ENCODE measurements at regions not wholly inside any gene's neighbourhood (a gene's known extent, or its start where the extent isn't known, plus 50 kb on each side); places are given as distances from the start of the nearest gene placed in this dataset.

GRCh38 chr16:55988013-55988412 lies 112.8 kb upstream of the CES5A start:
- TF ChIP-seq POLR2A (IDR thresholded peaks at IDR 0.05) (no peak), CTCF (IDR thresholded peaks at IDR 0.05) (no peak), EP300 (IDR thresholded peaks at IDR 0.05) (no peak)
- H3K9me3 ChIP-seq: no peaks in the 10 kb centered on the region
- H3K27me3 ChIP-seq: no peaks in the 10 kb centered on the region
- H3K27ac ChIP-seq: no peak overlapping the region
- H3K4me3 ChIP-seq: no peak overlapping the region
- DNase-seq: no peak
- intact Hi-C loops (cut with DNase I): no loop called here
- WGBS, 3 donors: 89 to 94% (median 90%) methylated on average over 1 of the region's 1 CpG
- H3K4me1 ChIP-seq (ENCODE audit: insufficient read depth): no peaks in the 10 kb centered on the region
- no peaks in the 10 kb centered on the region for H3K36me3 ChIP-seq

DNA sequence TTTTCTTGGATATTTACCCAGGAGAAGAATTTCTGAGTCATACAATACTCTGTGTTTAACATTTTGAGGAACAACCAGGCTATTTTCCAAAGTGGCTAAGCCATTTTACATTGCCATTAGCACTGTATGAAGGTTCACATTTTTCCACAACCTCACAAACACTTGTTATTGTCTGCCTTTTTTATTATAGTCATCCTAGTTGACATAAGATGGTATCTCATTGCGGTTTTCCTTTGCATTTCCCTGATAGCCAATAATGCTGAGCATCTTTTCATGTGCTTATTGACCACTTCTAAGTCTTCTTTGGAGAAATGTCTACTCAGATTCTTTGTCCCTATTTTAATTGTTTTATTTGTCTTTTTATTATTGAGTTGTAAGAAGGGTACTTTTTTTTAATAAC lies 107.4 kb upstream of the CES5A start:
- Histone ChIP-seq H3K36me3 (no peaks in the 10 kb centered on the region), H3K27me3 (no peaks in the 10 kb centered on the region), H3K4me3 (no peak overlapping the region), H3K27ac (no peak overlapping the region), H3K9me3 (no peaks in the 10 kb centered on the region), H3K4me1 (ENCODE audit: insufficient read depth) (no peaks in the 10 kb centered on the region)
- TF ChIP-seq POLR2A (IDR thresholded peaks at IDR 0.05): no peak
- no peak for TF ChIP-seq EP300 (IDR thresholded peaks at IDR 0.05)
- TF ChIP-seq CTCF (IDR thresholded peaks at IDR 0.05): no peak
- DNase-seq: no peak
- intact Hi-C loops (cut with DNase I): no loop called here
- WGBS, 3 donors: 72 to 89% (median 73%) methylated on average over 1 of the region's 1 CpG

- H3K9me3 ChIP-seq: no peaks in the 10 kb centered on the region
- H3K36me3 ChIP-seq: no peaks in the 10 kb centered on the region
- H3K27me3 ChIP-seq: no peaks in the 10 kb centered on the region
- H3K27ac ChIP-seq: no peak overlapping the region
- WGBS, 3 donors: 75 to 78% (median 78%) methylated on average over 2 of the region's 2 CpGs
- TF ChIP-seq POLR2A (IDR thresholded peaks at IDR 0.05): no peak
- TF ChIP-seq EP300 (IDR thresholded peaks at IDR 0.05): no peak
- no peak for TF ChIP-seq CTCF (IDR thresholded peaks at IDR 0.05)
- H3K4me1 ChIP-seq (ENCODE audit: insufficient read depth): no peaks in the 10 kb centered on the region
- intact Hi-C loops (cut with DNase I): no loop called here
- no peak overlapping the region for H3K4me3 ChIP-seq
- no peak for DNase-seq
Observed at GRCh38 chr16:55981557-55981956, 106.4 kb upstream of the CES5A start.

GRCh38 chr16:55976815-55977214 lies 101.6 kb upstream of the CES5A start:
- Histone ChIP-seq H3K27me3 (no peaks in the 10 kb centered on the region), H3K4me3 (no peak overlapping the region), H3K4me1 (ENCODE audit: insufficient read depth) (no peaks in the 10 kb centered on the region), H3K36me3 (no peaks in the 10 kb centered on the region), H3K27ac (no peak overlapping the region), H3K9me3 (no peaks in the 10 kb centered on the region)
- intact Hi-C loops (cut with DNase I): no loop called here
- no peak for DNase-seq
- no peak for TF ChIP-seq POLR2A (IDR thresholded peaks at IDR 0.05)
- TF ChIP-seq CTCF (IDR thresholded peaks at IDR 0.05): no peak
- no peak for TF ChIP-seq EP300 (IDR thresholded peaks at IDR 0.05)
- WGBS, 3 donors: 38 to 48% (median 44%) methylated on average over 2 of the region's 2 CpGs

DNA sequence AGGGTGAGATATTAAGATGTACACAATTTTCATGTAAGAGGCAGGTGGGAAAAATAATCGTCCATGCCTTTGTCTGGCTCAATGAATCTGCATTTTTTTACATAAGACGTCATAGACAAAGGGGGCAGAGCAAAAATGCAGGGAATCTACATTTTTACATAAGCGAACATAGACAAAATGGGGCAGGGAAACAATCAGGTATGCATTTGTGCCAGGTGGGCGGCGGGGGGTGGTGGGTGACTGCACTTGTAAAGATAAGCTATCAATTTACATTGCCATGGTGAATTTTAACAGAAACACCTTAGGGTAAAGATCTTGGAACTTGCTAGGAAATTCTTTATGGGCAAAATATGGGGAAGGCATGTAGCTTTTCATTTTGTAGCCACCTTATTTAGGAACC lies 96.3 kb upstream of the CES5A start:
- intact Hi-C loops (cut with DNase I): no loop called here

More for the DNA sequence above, 96.3 kb upstream of the CES5A start:
- Histone ChIP-seq H3K27ac (no peak overlapping the region), H3K4me1 (ENCODE audit: insufficient read depth) (no peaks in the 10 kb centered on the region), H3K9me3 (no peaks in the 10 kb centered on the region), H3K27me3 (no peaks in the 10 kb centered on the region), H3K4me3 (no peak overlapping the region), H3K36me3 (no peaks in the 10 kb centered on the region)
- WGBS, 3 donors: 64 to 77% (median 66%) methylated on average over 5 of the region's 5 CpGs
- DNase-seq: no peak
- TF ChIP-seq CTCF (IDR thresholded peaks at IDR 0.05): no peak
- TF ChIP-seq EP300 (IDR thresholded peaks at IDR 0.05): no peak
- no peak for TF ChIP-seq POLR2A (IDR thresholded peaks at IDR 0.05)

Data from ovary (tissue), 7 donors.